ENCODE measurements at regions not wholly inside any gene's neighbourhood (a gene's known extent, or its start where the extent isn't known, plus 50 kb on each side); places are given as distances from the start of the nearest gene placed in this dataset.

- no peak for FAIRE-seq
- ChIA-PET CTCF (ENCODE audit: partially characterized antibody) (interaction anchor here (0.7 to 4.3 kb wide), 6 partner anchors 13 to 126 kb away, joined by 3 to 13 read pairs (median 5); no protein-coding TSS in a partner anchor), POLR2A (ENCODE audit: partially characterized antibody) (no interaction called here)
- no peak overlapping the region for H3K9ac ChIP-seq (replicated peaks in 1 of 4; ENCODE audit: extremely low read depth in 1 of 4, low read depth in 3 of 4, low read length in 3 of 4)
- DNase-seq (ENCODE audit: low read depth in 1 of 2, low spot score in 2 of 2): no peak
- WGBS, 2 experiments (ENCODE audit: extremely low coverage in 1 of 2, insufficient coverage in 1 of 2, insufficient read length in 1 of 2, insufficient replicate concordance in 2 of 2, low coverage in 1 of 2, low lambda C conversion rate in 2 of 2, missing lambda C conversion rate in 1 of 2): 83% methylated on average over 9 of the region's 9 CpGs; no CpG with 5 or more reads in 1 of the 2 experiments
- no peaks in the 10 kb centered on the region for H3K9me3 ChIP-seq (ENCODE audit: insufficient read depth in 2 of 2, low read depth in 1 of 2, low read length in 1 of 2)
- H3K4me2 ChIP-seq (ENCODE audit: insufficient read depth in 1 of 2, low read depth in 2 of 2, low read length in 2 of 2): no peak overlapping the region
- H3K18ac ChIP-seq (ENCODE audit: extremely low read depth, low read length): no peak overlapping the region
- no peaks in the 10 kb centered on the region for H3K36me3 ChIP-seq (ENCODE audit: control insufficient read depth in 2 of 4, insufficient read depth in 4 of 4, low read length in 3 of 4)
- H3K56ac ChIP-seq (replicated peaks; ENCODE audit: insufficient read length, low read depth, low read length): no peak overlapping the region
- H3K23ac ChIP-seq (ENCODE audit: insufficient read length): no peak overlapping the region
- H3K4me3 ChIP-seq (ENCODE audit: extremely low read depth in 1 of 4, insufficient read depth in 2 of 4, low read depth in 3 of 4, low read length in 4 of 4): no peak overlapping the region
- H2BK20ac ChIP-seq (ENCODE audit: low read length): no peak overlapping the region
- no peak overlapping the region for H3K4ac ChIP-seq (replicated peaks; ENCODE audit: insufficient read length, low read depth, low read length)
- no peaks in the 10 kb centered on the region for H3K23me2 ChIP-seq (ENCODE audit: low read depth, low read length)
- no peaks in the 10 kb centered on the region for H3K27me3 ChIP-seq (replicated peaks in 1 of 4; ENCODE audit: control insufficient read depth in 3 of 4, extremely low read depth in 1 of 4, insufficient read depth in 3 of 4, low read length in 3 of 4)
- H3K79me2 ChIP-seq (ENCODE audit: control insufficient read depth in 1 of 2, insufficient read depth in 2 of 2, low read length in 2 of 2): no peaks in the 10 kb centered on the region
- H3K79me1 ChIP-seq (ENCODE audit: low read depth, low read length): no peaks in the 10 kb centered on the region
- H3K27ac ChIP-seq (ENCODE audit: low read depth, low read length): no peak overlapping the region
- no peak overlapping the region for H2BK15ac ChIP-seq (ENCODE audit: low read length)
- no peak overlapping the region for H2AFZ ChIP-seq (ENCODE audit: low read length)
- no peak overlapping the region for H2AK5ac ChIP-seq (ENCODE audit: low read depth, low read length)
- TF ChIP-seq KDM5A (IDR thresholded peaks at IDR 0.05; ENCODE audit: low read length) (no peak), GABPA (IDR thresholded peaks at IDR 0.05; ENCODE audit: borderline replicate concordance, insufficient read depth, low read length) (no peak), TBP (IDR thresholded peaks at IDR 0.05; ENCODE audit: low read depth, low read length) (no peak), TCF12 (IDR thresholded peaks at IDR 0.05; ENCODE audit: low read depth, low read length) (no peak), KDM1A (IDR thresholded peaks at IDR 0.05; ENCODE audit: borderline replicate concordance, low read length) (no peak), SP1 (IDR thresholded peaks at IDR 0.05; ENCODE audit: low read depth, low read length) (no peak), SAP30 (IDR thresholded peaks at IDR 0.05; ENCODE audit: insufficient read depth, insufficient replicate concordance, low read length) (no peak), POU5F1 (IDR thresholded peaks at IDR 0.05; ENCODE audit: low read depth, low read length) (no peak), ASH2L (IDR thresholded peaks at IDR 0.05; ENCODE audit: low read length) (no peak), SP4 (IDR thresholded peaks at IDR 0.05; ENCODE audit: low read length) (no peak)
- TF ChIP-seq, protein P1, sequence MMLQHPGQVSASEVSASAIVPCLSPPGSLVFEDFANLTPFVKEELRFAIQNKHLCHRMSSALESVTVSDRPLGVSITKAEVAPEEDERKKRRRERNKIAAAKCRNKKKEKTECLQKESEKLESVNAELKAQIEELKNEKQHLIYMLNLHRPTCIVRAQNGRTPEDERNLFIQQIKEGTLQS (IDR thresholded peaks at IDR 0.05; ENCODE audit: insufficient read depth, low read depth, low read length): no peak
- TF ChIP-seq, protein P2, sequence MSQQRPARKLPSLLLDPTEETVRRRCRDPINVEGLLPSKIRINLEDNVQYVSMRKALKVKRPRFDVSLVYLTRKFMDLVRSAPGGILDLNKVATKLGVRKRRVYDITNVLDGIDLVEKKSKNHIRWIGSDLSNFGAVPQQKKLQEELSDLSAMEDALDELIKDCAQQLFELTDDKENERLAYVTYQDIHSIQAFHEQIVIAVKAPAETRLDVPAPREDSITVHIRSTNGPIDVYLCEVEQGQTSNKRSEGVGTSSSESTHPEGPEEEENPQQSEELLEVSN (IDR thresholded peaks at IDR 0.05): no peak
- peaks cover 0 to 3% (median 0%) of the 10 kb centered on the region in 4 experiments; a peak in 1 of 7 replicates for H3K4me1 ChIP-seq (replicated peaks in 1 of 4; ENCODE audit: control insufficient read depth in 3 of 4, insufficient read depth in 4 of 4, low read length in 3 of 4)
- H4K91ac ChIP-seq (replicated peaks; ENCODE audit: insufficient read length, low read length): no peak overlapping the region
- no peak overlapping the region for H2BK12ac ChIP-seq (ENCODE audit: low read depth, low read length)
- H4K5ac ChIP-seq (ENCODE audit: insufficient read length, low read depth, low read length): no peak overlapping the region
- H2BK120ac ChIP-seq (replicated peaks; ENCODE audit: low read depth, low read length): no peak overlapping the region
- H2BK5ac ChIP-seq (ENCODE audit: low read depth, low read length): no peak overlapping the region
- no peaks in the 10 kb centered on the region for H4K20me1 ChIP-seq (replicated peaks in 1 of 2; ENCODE audit: control insufficient read depth in 1 of 2, insufficient read depth in 2 of 2, low read length in 2 of 2)
- no peak overlapping the region for H3K14ac ChIP-seq (ENCODE audit: insufficient read length)
- H4K8ac ChIP-seq (ENCODE audit: extremely low read depth, insufficient read depth, low read length): no peak overlapping the region; the same call in 1 of the 2 replicates
These were observed 101.2 kb upstream of the SMAD3 start for GRCh38 chr15:66964111-66964738.
